ENCODE measurements at regions not wholly inside any gene's neighbourhood (a gene's known extent, or its start where the extent isn't known, plus 50 kb on each side); places are given as distances from the start of the nearest gene placed in this dataset.

- Histone ChIP-seq H3K27me3 (ENCODE audit: control insufficient read depth, extremely low read depth, insufficient read depth, low read length) (peaks cover 42% of the 10 kb centered on the region), H3K36me3 (ENCODE audit: control insufficient read depth in 2 of 2, extremely low read depth in 1 of 2, insufficient read depth in 2 of 2, low read length in 2 of 2) (no peaks in the 10 kb centered on the region), H3K27ac (ENCODE audit: control insufficient read depth, insufficient read depth, low read length) (no peak overlapping the region), H3K4me1 (ENCODE audit: control insufficient read depth, extremely low read depth, insufficient read depth, low read length) (no peaks in the 10 kb centered on the region), H3K9me3 (ENCODE audit: control insufficient read depth, low read depth, low read length) (no peaks in the 10 kb centered on the region), H3K4me3 (ENCODE audit: control insufficient read depth in 2 of 3, extremely low read depth in 1 of 3, insufficient read depth in 2 of 3, low read depth in 1 of 3, low read length in 3 of 3) (no peak overlapping the region), H3K9me1 (ENCODE audit: control insufficient read depth, extremely low read depth, insufficient read depth, low read length) (no peaks in the 10 kb centered on the region), H2AFZ (ENCODE audit: control insufficient read depth, low read length) (no peak overlapping the region), H3K4me2 (ENCODE audit: control insufficient read depth, extremely low read depth, insufficient read depth, low read depth, low read length) (no peak overlapping the region), H3K79me2 (ENCODE audit: control insufficient read depth, insufficient read depth, low read length) (no peaks in the 10 kb centered on the region), H3K9ac (ENCODE audit: control insufficient read depth, extremely low read depth, insufficient read depth, low read length) (no peak overlapping the region), H4K20me1 (ENCODE audit: control insufficient read depth, extremely low read depth, insufficient read depth, low read length) (no peaks in the 10 kb centered on the region)
- no peak for DNase-seq (ENCODE audit: low read depth, low spot score)
- no peak for TF ChIP-seq EZH2 (IDR thresholded peaks at IDR 0.05; ENCODE audit: low read length)
- TF ChIP-seq CTCF (optimal IDR thresholded peaks at IDR 0.05 in 1 of 3, IDR thresholded peaks at IDR 0.05 in 1 of 3, conservative IDR thresholded peaks at IDR 0.05 in 1 of 3; ENCODE audit: extremely low read depth in 1 of 3, insufficient read depth in 2 of 3, low read length in 3 of 3) = no peak
- dilution Hi-C loops (cut with MboI; ENCODE audit: extremely low pct_ligation_motif_present, low sequenced_read_pairs) = no loop called here
- no peak for FAIRE-seq
Measured at GRCh38 chr15:69731581-69731980, 279.0 kb downstream of the RPLP1 start.

- H2AFZ ChIP-seq (ENCODE audit: control insufficient read depth, low read length) = no peak overlapping the region
- no peak overlapping the region for H3K4me2 ChIP-seq (ENCODE audit: control insufficient read depth, extremely low read depth, insufficient read depth, low read depth, low read length)
- H3K9me3 ChIP-seq (ENCODE audit: control insufficient read depth, low read depth, low read length) = no peaks in the 10 kb centered on the region
- H3K27ac ChIP-seq (ENCODE audit: control insufficient read depth, insufficient read depth, low read length) = no peak overlapping the region
- no peaks in the 10 kb centered on the region for H3K36me3 ChIP-seq (ENCODE audit: control insufficient read depth in 2 of 2, extremely low read depth in 1 of 2, insufficient read depth in 2 of 2, low read length in 2 of 2)
- no peak for DNase-seq (ENCODE audit: low read depth, low spot score)
- TF ChIP-seq CTCF (optimal IDR thresholded peaks at IDR 0.05 in 1 of 3, IDR thresholded peaks at IDR 0.05 in 1 of 3, conservative IDR thresholded peaks at IDR 0.05 in 1 of 3; ENCODE audit: extremely low read depth in 1 of 3, insufficient read depth in 2 of 3, low read length in 3 of 3) (no peak), EZH2 (IDR thresholded peaks at IDR 0.05; ENCODE audit: low read length) (no peak)
- FAIRE-seq = no peak
- peaks cover 38% of the 10 kb centered on the region for H3K27me3 ChIP-seq (ENCODE audit: control insufficient read depth, extremely low read depth, insufficient read depth, low read length)
- H3K9ac ChIP-seq (ENCODE audit: control insufficient read depth, extremely low read depth, insufficient read depth, low read length) = no peak overlapping the region
- H3K9me1 ChIP-seq (ENCODE audit: control insufficient read depth, extremely low read depth, insufficient read depth, low read length) = no peaks in the 10 kb centered on the region
- no peak overlapping the region for H3K4me3 ChIP-seq (ENCODE audit: control insufficient read depth in 2 of 3, extremely low read depth in 1 of 3, insufficient read depth in 2 of 3, low read depth in 1 of 3, low read length in 3 of 3)
- dilution Hi-C loops (cut with MboI; ENCODE audit: extremely low pct_ligation_motif_present, low sequenced_read_pairs) = no loop called here
- H3K4me1 ChIP-seq (ENCODE audit: control insufficient read depth, extremely low read depth, insufficient read depth, low read length) = no peaks in the 10 kb centered on the region
- no peaks in the 10 kb centered on the region for H4K20me1 ChIP-seq (ENCODE audit: control insufficient read depth, extremely low read depth, insufficient read depth, low read length)
- no peaks in the 10 kb centered on the region for H3K79me2 ChIP-seq (ENCODE audit: control insufficient read depth, insufficient read depth, low read length)
Measured at GRCh38 chr15:69732133-69732532, 279.5 kb downstream of the RPLP1 start.

Measured in keratinocyte (primary cell).